ENCODE measurements at regions not wholly inside any gene's neighbourhood (a gene's known extent, or its start where the extent isn't known, plus 50 kb on each side); places are given as distances from the start of the nearest gene placed in this dataset.
"Not testable (repeated sequence)": the region's sequence is repeated elsewhere in the genome, so short reads cannot be mapped to it uniquely, and the experiment has no call there.

DNA sequence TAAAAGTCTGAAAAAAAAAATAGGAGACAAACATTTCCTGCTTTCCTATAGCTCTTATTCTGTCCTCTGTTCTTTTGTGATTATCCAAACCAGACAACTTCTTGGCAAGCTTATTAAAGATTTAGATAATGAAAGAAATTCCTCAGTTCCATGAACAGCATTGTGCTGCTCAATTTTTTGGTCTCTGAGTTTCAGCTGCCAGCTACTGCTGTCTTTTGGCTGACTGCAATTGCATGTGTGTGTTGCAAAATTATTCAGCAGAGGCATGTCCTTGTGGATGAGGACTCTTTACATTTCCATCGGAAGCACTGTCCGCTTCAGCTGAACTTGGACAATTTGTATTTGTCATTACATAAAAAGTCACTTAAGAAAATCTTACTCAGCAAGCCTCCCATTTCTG is 397.3 kb upstream of the RASGRP1 start:
- Mint-ChIP-seq H3K4me1 (ENCODE audit: low read depth) (no peaks in the 10 kb centered on the region), H3K36me3 (ENCODE audit: low read depth) (no peaks in the 10 kb centered on the region), H3K4me3 (no peak overlapping the region), H3K27ac (no peak overlapping the region), H3K27me3 (ENCODE audit: low read depth) (peaks cover 4% of the 10 kb centered on the region), H3K9me3 (no peaks in the 10 kb centered on the region)

DNA sequence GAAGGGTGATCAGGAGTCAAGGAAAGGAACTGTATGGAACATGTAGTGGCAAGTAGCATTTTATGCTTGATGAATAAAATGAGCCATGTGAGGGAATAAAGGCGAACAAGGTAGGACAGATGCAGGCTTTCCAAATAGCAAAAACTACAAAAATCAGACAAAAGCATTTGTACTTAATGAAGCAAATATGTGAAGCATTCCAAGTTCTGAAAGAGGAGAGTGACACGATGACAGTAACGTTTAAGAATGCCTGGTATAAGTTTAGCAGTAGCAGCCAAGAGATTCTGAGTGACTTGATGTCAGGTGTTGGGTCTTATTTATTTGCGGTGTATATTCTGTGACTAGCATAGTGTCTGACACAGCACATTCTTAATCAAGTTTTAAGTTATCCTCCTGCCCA is 408.2 kb upstream of the RASGRP1 start:
- no peaks in the 10 kb centered on the region for H3K36me3 Mint-ChIP-seq (ENCODE audit: low read depth)
- H3K4me3 Mint-ChIP-seq = no peak overlapping the region
- H3K27ac Mint-ChIP-seq = no peak overlapping the region
- no peaks in the 10 kb centered on the region for H3K4me1 Mint-ChIP-seq (ENCODE audit: low read depth)
- H3K27me3 Mint-ChIP-seq (ENCODE audit: low read depth) = peaks cover 3% of the 10 kb centered on the region
- H3K9me3 Mint-ChIP-seq = no peaks in the 10 kb centered on the region

GRCh38 chr15:38975282-38975990 is 410.8 kb upstream of the RASGRP1 start:
- Mint-ChIP-seq H3K4me3 (no peak overlapping the region), H3K4me1 (ENCODE audit: low read depth) (no peaks in the 10 kb centered on the region), H3K9me3 (peaks cover 8% of the 10 kb centered on the region), H3K27ac (no peak overlapping the region), H3K27me3 (ENCODE audit: low read depth) (peaks cover 7% of the 10 kb centered on the region), H3K36me3 (ENCODE audit: low read depth) (no peaks in the 10 kb centered on the region)

DNA sequence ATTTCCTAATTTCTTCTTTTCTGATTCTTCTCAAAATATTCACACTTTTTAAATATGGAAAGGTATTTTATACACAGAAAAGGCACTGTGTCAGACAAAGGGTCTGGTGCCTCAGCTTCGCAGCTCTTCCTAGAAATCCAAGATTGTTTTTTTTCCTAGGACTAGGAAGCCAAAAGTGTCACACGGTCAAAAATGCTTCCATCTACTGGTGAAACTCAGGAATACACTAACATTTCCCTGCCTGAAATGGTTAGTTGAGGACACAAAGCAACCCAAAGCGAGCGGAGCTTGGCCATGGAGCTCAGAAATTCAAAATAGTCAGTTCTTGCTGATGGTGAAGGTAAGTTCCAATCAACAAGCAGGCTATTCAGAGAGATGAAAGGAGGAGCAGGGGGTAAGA is 426.5 kb upstream of the RASGRP1 start:
- Mint-ChIP-seq H3K27me3 (ENCODE audit: low read depth) (peaks cover 10% of the 10 kb centered on the region), H3K4me3 (no peak overlapping the region), H3K36me3 (ENCODE audit: low read depth) (no peaks in the 10 kb centered on the region), H3K4me1 (ENCODE audit: low read depth) (no peaks in the 10 kb centered on the region), H3K27ac (no peak overlapping the region), H3K9me3 (no peaks in the 10 kb centered on the region)

GRCh38 chr15:38991701-38992100 is 427.1 kb upstream of the RASGRP1 start:
- Mint-ChIP-seq H3K27me3 (ENCODE audit: low read depth) (peaks cover 10% of the 10 kb centered on the region), H3K9me3 (no peaks in the 10 kb centered on the region), H3K4me1 (ENCODE audit: low read depth) (no peaks in the 10 kb centered on the region), H3K36me3 (ENCODE audit: low read depth) (no peaks in the 10 kb centered on the region), H3K27ac (no peak overlapping the region), H3K4me3 (no peak overlapping the region)

- no peaks in the 10 kb centered on the region for H3K36me3 Mint-ChIP-seq (ENCODE audit: low read depth)
- peaks cover 10% of the 10 kb centered on the region for H3K27me3 Mint-ChIP-seq (ENCODE audit: low read depth)
- no peak overlapping the region for H3K4me3 Mint-ChIP-seq
- H3K4me1 Mint-ChIP-seq (ENCODE audit: low read depth) = no peaks in the 10 kb centered on the region
- H3K9me3 Mint-ChIP-seq = no peaks in the 10 kb centered on the region
- no peak overlapping the region for H3K27ac Mint-ChIP-seq
Measured at GRCh38 chr15:38992506-38992905, 427.9 kb upstream of the RASGRP1 start.

- no peak overlapping the region for H3K4me3 Mint-ChIP-seq
- no peaks in the 10 kb centered on the region for H3K4me1 Mint-ChIP-seq (ENCODE audit: low read depth)
- H3K27me3 Mint-ChIP-seq (ENCODE audit: low read depth) = peaks cover 10% of the 10 kb centered on the region
- no peaks in the 10 kb centered on the region for H3K9me3 Mint-ChIP-seq
- no peak overlapping the region for H3K27ac Mint-ChIP-seq
- H3K36me3 Mint-ChIP-seq (ENCODE audit: low read depth) = no peaks in the 10 kb centered on the region
Measured at GRCh38 chr15:38992930-38993329, 428.3 kb upstream of the RASGRP1 start.

DNA sequence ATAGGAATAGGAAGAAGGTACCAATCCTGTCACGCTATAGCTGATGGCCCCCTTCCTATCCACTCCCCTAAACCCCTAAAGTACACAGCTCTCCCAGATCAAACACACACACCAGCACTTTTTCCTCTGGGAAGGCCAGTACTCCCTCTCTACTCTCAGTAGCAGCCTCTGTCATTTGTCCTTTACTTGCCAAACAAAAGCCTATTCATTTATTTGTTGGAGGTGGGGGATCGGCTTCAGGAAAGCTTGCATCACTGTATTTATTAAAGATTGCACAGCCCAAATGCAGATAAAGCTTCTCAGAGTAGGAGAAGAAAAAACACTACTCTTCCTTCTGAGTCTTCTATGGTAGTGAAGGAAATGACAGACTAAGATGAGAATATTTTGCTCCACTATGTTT is 429.7 kb upstream of the RASGRP1 start:
- Mint-ChIP-seq H3K4me1 (ENCODE audit: low read depth) (no peaks in the 10 kb centered on the region), H3K27me3 (ENCODE audit: low read depth) (peaks cover 10% of the 10 kb centered on the region), H3K4me3 (no peak overlapping the region), H3K27ac (no peak overlapping the region), H3K36me3 (ENCODE audit: low read depth) (no peaks in the 10 kb centered on the region), H3K9me3 (no peaks in the 10 kb centered on the region)

DNA sequence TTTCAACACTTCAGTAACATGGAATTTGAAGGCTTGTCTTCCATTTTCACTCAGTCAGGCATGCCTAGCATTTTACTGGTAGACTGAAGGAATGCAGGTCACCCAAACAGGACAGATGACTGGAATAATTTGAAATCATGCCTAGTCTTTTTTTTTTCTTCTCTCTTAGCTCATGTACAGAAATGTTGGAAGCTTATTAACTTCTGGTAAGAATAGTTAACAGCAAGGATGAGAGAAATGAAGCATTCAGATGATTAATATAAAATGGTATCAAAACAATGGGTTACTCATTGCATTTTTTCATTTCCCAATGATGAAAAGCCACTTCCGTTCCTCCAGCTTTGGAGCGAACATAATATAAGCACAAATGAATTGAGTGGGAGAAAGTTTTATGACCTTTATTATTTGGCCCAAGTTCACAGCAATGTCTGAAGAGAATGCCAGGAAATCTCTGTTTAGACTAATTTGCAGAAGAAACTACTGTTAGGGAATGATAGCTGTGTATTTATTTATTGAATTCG is 431.6 kb upstream of the RASGRP1 start:
- Mint-ChIP-seq H3K4me1 (ENCODE audit: low read depth) (peaks cover 5% of the 10 kb centered on the region), H3K9me3 (no peaks in the 10 kb centered on the region), H3K4me3 (no peak overlapping the region), H3K27ac (no peak overlapping the region), H3K36me3 (ENCODE audit: low read depth) (no peaks in the 10 kb centered on the region), H3K27me3 (ENCODE audit: low read depth) (peaks cover 12% of the 10 kb centered on the region)

GRCh38 chr15:38997841-38998240 is 433.2 kb upstream of the RASGRP1 start:
- H3K9me3 Mint-ChIP-seq = no peaks in the 10 kb centered on the region
- H3K27me3 Mint-ChIP-seq (ENCODE audit: low read depth) = peaks cover 14% of the 10 kb centered on the region
- H3K36me3 Mint-ChIP-seq (ENCODE audit: low read depth) = no peaks in the 10 kb centered on the region
- H3K27ac Mint-ChIP-seq = no peak overlapping the region
- H3K4me3 Mint-ChIP-seq = no peak overlapping the region
- peaks cover 5% of the 10 kb centered on the region for H3K4me1 Mint-ChIP-seq (ENCODE audit: low read depth)

DNA sequence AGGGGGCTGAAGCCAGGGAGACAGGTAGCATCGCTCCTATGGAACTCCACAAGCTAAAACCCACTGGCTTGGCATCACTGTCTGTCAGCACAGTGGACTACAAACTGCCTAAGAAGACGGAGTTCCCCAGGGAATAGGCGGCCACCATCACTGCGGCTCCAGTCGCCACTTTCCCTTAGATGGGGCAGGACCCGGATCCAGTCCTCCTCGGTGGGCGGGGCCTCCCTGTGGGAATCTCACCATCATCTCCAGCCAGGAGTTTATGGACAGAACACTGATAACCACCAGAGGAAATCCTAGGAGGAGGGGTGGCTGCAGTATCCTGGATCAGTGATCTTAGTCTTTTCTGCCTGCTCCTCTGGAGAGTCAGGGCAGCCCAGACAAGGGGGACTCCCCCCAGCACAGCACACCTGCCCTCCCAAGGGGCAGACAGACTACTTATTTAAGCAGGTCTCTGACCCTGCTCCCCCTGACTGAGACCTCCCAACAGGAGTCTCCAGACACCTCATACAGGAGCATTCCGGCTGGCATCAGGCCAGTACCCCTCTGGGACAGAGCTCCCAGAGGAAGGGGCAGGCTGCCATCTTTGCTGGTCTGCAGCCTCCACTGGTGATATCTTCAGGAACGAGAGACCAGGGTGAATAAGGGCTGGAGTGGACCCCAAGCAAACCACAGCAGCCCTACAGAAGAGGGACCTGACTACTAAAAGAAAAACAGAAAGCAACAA is 435.6 kb upstream of the RASGRP1 start:
- peaks cover 5% of the 10 kb centered on the region for H3K4me1 Mint-ChIP-seq (ENCODE audit: low read depth)
- no peak overlapping the region for H3K27ac Mint-ChIP-seq
- no peaks in the 10 kb centered on the region for H3K36me3 Mint-ChIP-seq (ENCODE audit: low read depth)
- peaks cover 7% of the 10 kb centered on the region for H3K9me3 Mint-ChIP-seq
- no peak overlapping the region for H3K4me3 Mint-ChIP-seq
- H3K27me3 Mint-ChIP-seq (ENCODE audit: low read depth) = peaks cover 20% of the 10 kb centered on the region

- H3K4me1 Mint-ChIP-seq (ENCODE audit: low read depth) = no peaks in the 10 kb centered on the region
- H3K36me3 Mint-ChIP-seq (ENCODE audit: low read depth) = no peaks in the 10 kb centered on the region
Measured at GRCh38 chr15:39009740-39010139, 445.1 kb upstream of the RASGRP1 start.

DNA sequence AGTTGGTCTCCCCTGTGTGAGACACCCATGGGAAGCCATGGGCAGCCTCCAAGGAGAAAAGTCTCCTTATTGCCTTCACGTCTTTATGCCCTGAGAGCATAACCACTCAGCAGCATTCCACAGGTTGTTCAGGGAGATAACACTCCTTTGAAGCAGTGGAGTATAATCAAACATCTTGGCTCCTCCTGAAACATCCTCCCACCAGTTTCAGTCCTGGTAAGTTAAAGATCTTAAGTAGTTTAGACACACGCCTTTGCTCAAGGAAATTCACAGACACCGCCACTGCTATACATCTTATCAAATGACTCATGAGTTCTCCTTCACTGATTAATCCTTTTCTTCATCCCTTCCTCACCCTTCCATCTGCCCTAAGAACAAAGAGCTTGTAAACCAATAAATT is 446.5 kb upstream of the RASGRP1 start:
- peaks cover 39% of the 10 kb centered on the region for H3K9me3 Mint-ChIP-seq
- not testable (repeated sequence) for H3K4me1 Mint-ChIP-seq (ENCODE audit: low read depth); H3K27ac Mint-ChIP-seq; H3K27me3 Mint-ChIP-seq (ENCODE audit: low read depth); H3K4me3 Mint-ChIP-seq; H3K36me3 Mint-ChIP-seq (ENCODE audit: low read depth)

More at GRCh38 chr15:39009740-39010139, 445.1 kb upstream of the RASGRP1 start:
- H3K9me3 Mint-ChIP-seq = peaks cover 44% of the 10 kb centered on the region
- no peak overlapping the region for H3K4me3 Mint-ChIP-seq
- H3K27me3 Mint-ChIP-seq (ENCODE audit: low read depth) = peaks cover 3% of the 10 kb centered on the region
- no peak overlapping the region for H3K27ac Mint-ChIP-seq

DNA sequence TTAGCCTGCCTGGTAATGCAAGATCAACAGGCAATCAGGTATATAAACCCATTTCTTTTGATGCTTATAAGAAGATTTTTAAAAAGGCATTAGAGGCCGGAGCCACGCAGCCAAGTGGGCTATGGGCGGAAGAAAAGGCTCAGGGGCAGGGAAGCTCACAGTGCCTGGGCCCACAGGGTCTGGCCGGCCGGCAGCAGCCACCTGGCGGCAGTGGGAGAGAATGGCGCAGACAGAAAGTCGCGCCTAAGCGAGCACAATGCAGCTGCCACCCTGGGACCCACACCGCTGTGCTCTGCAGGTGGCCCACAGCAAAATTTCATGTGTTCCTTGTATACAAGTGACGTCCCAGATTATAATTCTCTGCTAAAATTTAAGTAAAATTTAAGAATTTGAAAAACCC is 448.6 kb upstream of the RASGRP1 start:
- no peak overlapping the region for H3K4me3 Mint-ChIP-seq
- no peak overlapping the region for H3K27ac Mint-ChIP-seq
- H3K4me1 Mint-ChIP-seq (ENCODE audit: low read depth) = no peaks in the 10 kb centered on the region
- peaks cover 30% of the 10 kb centered on the region for H3K9me3 Mint-ChIP-seq
- H3K27me3 Mint-ChIP-seq (ENCODE audit: low read depth) = peaks cover 3% of the 10 kb centered on the region
- H3K36me3 Mint-ChIP-seq (ENCODE audit: low read depth) = no peaks in the 10 kb centered on the region

GRCh38 chr15:39014682-39015081 is 450.1 kb upstream of the RASGRP1 start:
- Mint-ChIP-seq H3K27ac (no peak overlapping the region), H3K36me3 (ENCODE audit: low read depth) (no peaks in the 10 kb centered on the region), H3K4me3 (no peak overlapping the region), H3K27me3 (ENCODE audit: low read depth) (peaks cover 11% of the 10 kb centered on the region), H3K4me1 (ENCODE audit: low read depth) (no peaks in the 10 kb centered on the region), H3K9me3 (peaks cover 20% of the 10 kb centered on the region)

Data from T-helper 1 cell treated with Interleukin-12 subunit alpha and Interleukin-12 subunit beta and Interleukin-4 antibody, amounts not matched to agents 30 μg/mL and 1 μg/mL, for 36 hours (primary cell).